HEK293T (cell line): ENCODE measurements at regions not wholly inside any gene's neighbourhood (a gene's known extent, or its start where the extent isn't known, plus 50 kb on each side); places are given as distances from the start of the nearest gene placed in this dataset.
"Not testable (repeated sequence)": the region's sequence is repeated elsewhere in the genome, so short reads cannot be mapped to it uniquely, and the experiment has no call there.

Experiments used
- CTCF ChIA-PET: fragments of 350-600 bp; formaldehyde crosslinking; extraction: SDS; loops from one replicate; lab custom pipeline; 2021; ENCODE audit warnings: antibody characterized with exemption, inconsistent platforms; lab: Yijun Ruan, JAX
- POLR2A ChIA-PET: fragments of 350-600 bp; formaldehyde crosslinking; extraction: SDS; loops from one replicate; lab custom pipeline; 2020; ENCODE audit warnings: antibody characterized with exemption, inconsistent platforms; lab: Yijun Ruan, JAX
- DNase-seq: peaks from one replicate; pipeline ENCODE4 v3.0.0; 2012; ENCODE audit warnings: mixed read lengths; ENCODE audit errors: extremely low spot score
- ARNT ChIP-seq: fragments of 450-650 bp; IDR thresholded peaks from 2 replicates; pipeline ENCODE4 v1.6.1; 2017; ENCODE audit warnings: mild to moderate bottlenecking
- BHLHE40 ChIP-seq: fragments of 450-650 bp; IDR thresholded peaks from 2 replicates; pipeline ENCODE4 v1.6.1; 2016; ENCODE audit warnings: mild to moderate bottlenecking, moderate library complexity, borderline replicate concordance
- CTBP1 ChIP-seq: fragments of 450-650 bp; IDR thresholded peaks from 2 replicates; pipeline ENCODE4 v1.6.1; 2016; ENCODE audit warnings: borderline replicate concordance
- ELF4 ChIP-seq: fragments of 450-650 bp; IDR thresholded peaks from 2 replicates; pipeline ENCODE4 v1.6.1; 2017; ENCODE audit warnings: antibody characterized with exemption
- FOXA1 ChIP-seq: fragments of 450-650 bp; IDR thresholded peaks from 2 replicates; pipeline ENCODE4 v1.6.1; 2016; ENCODE audit warnings: mild to moderate bottlenecking
- FOXK2 ChIP-seq: fragments of 450-650 bp; IDR thresholded peaks from 2 replicates; pipeline ENCODE4 v1.6.1; 2016; ENCODE audit warnings: mild to moderate bottlenecking
- FOXM1 ChIP-seq: fragments of 450-650 bp; IDR thresholded peaks from 2 replicates; pipeline ENCODE4 v1.6.1; 2017; ENCODE audit warnings: mild to moderate bottlenecking, borderline replicate concordance
- HDGF ChIP-seq: fragments of 450-650 bp; IDR thresholded peaks from 2 replicates; pipeline ENCODE4 v1.6.1; 2017; ENCODE audit warnings: antibody characterized with exemption, borderline replicate concordance
- L3MBTL2 ChIP-seq: fragments of 450-650 bp; conservative IDR thresholded peaks from 2 replicates; pipeline ENCODE4 v1.6.1; 2016; ENCODE audit warnings: mild to moderate bottlenecking
- LEF1 ChIP-seq: fragments of 450-650 bp; IDR thresholded peaks from 2 replicates; pipeline ENCODE4 v1.6.1; 2017; ENCODE audit warnings: mild to moderate bottlenecking, borderline replicate concordance
- NFRKB ChIP-seq: fragments of 450-650 bp; IDR thresholded peaks from 2 replicates; pipeline ENCODE4 v1.6.1; 2016; ENCODE audit warnings: mild to moderate bottlenecking, moderate library complexity
- SUZ12 ChIP-seq: fragments of 450-650 bp; IDR thresholded peaks from 2 replicates; pipeline ENCODE4 v1.6.1; 2016; ENCODE audit warnings: mild to moderate bottlenecking
- TARDBP ChIP-seq: fragments of 450-650 bp; IDR thresholded peaks from 2 replicates; pipeline ENCODE4 v1.6.1; 2016
- ZNF384 ChIP-seq: fragments of 450-650 bp; IDR thresholded peaks from 2 replicates; pipeline ENCODE4 v1.6.1; 2016
- TF ChIP-seq, protein P1 (sequence below): fragments of 450-650 bp; IDR thresholded peaks from 2 replicates; pipeline ENCODE4 v1.6.1; 2016

DNA sequence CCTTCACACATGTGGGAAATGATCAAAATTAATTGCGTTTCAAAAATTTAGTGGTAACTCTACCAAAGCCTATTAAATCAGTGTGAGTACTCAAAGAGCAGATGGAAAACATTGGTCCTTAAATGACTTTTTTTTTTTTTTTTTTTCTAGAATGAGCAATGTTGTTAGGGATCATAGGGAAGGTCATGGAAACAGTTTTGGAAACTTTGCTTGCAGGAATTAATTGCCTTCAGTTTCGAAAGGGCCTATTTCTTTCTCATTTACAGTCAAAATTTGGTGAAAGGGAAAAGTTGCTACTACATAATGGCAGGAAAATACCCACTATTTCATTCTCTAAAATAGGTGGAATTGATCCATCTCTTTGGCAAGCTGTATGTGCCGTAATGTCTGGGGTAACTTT, 160.9 kb downstream of the RTL9 start:
- ChIA-PET POLR2A (no interaction called here), CTCF (no interaction called here)
- no peak for DNase-seq
- TF ChIP-seq L3MBTL2 (no peak), LEF1 (no peak), BHLHE40 (no peak), SUZ12 (no peak)

DNA sequence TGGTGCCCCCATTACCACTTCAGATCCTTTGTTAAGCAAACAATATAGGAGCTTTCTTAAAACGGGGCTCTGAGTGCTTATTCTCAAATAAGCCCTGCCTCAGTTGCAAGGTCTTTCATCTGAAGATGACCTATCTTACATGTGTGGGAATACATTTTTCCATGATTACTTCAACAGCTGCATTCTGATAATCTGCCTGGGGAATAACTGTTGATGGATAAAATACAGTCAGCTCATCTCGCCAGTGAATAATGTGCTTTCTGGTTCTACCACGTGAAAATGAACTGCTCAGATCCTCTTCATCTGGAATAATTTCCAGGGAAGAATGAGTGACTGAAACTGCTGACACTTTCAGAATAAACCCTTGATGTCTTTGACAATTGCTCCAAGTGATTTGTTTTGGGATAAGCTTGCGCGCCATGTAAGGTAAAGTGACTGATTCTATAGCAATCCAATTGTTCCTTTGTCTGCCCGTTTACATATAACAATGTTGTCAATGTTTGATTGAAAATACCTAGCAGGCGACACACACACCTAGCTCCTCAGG, 161.3 kb downstream of the RTL9 start:
- no peak for DNase-seq
- ChIA-PET POLR2A (no interaction called here), CTCF (no interaction called here)
- TF ChIP-seq TARDBP (no peak), FOXM1 (no peak), HDGF (no peak), FOXA1 (no peak), NFRKB (no peak), CTBP1 (no peak), ELF4 (no peak)

DNA sequence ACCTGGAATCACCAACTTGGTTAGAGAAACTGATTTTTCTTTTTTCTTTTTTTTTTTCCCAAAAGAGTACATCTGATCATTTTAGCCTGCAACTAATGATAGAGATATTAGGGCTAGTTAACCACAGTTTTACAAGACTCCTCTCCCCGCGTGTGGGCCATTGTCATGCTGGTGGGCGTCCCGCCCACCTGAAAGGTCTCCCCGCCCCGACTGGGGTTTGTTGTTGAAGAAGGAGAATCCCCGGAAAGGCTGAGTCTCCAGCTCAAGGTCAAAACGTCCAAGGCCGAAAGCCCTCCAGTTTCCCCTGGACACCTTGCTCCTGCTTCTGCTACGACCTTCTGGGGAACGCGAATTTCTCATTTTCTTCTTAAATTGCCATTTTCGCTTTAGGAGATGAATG, 162.0 kb downstream of the RTL9 start:
- POLR2A ChIA-PET, DNase-seq, CTCF ChIA-PET: not testable (repeated sequence)

DNA sequence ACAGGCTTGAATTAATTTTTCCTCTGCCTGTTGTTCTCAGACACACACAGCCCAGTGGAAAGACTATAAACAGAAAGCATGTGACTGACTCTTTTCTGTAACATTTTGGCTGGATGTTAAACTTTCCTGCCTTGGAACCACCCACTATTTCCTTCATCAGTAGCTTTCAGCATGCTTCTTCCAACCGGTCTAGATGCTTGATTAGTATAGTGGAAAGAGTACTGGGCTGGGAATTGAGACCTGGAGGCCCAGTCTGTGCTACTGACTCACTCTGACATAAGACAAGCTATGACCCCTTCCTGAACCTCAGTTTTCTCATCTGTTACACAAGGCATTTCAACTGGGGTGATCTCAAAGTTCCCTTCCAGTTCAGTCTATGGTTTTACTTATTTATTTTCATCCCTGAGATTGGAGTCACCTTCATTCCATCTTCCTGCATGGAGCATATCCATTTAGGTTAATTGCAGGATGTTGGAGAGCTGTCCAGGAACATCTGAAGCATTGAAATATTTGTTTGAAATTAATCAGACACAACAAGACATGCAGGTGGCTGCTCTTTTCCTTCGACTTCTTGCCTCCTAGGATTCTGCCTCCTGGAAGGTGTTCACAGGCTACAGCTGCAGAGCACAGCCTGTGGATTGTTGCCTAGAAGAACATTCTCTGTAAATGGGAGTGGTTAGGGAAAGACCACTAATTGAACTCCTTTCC, 173.4 kb downstream of the RTL9 start:
- TF ChIP-seq NFRKB = no peak
- no peak for TF ChIP-seq CTBP1
- no peak for TF ChIP-seq BHLHE40
- TF ChIP-seq ELF4 = no peak
- no peak for TF ChIP-seq HDGF
- TF ChIP-seq ZNF384 = no peak
- ChIA-PET CTCF (no interaction called here), POLR2A (no interaction called here)
- no peak for DNase-seq

DNA sequence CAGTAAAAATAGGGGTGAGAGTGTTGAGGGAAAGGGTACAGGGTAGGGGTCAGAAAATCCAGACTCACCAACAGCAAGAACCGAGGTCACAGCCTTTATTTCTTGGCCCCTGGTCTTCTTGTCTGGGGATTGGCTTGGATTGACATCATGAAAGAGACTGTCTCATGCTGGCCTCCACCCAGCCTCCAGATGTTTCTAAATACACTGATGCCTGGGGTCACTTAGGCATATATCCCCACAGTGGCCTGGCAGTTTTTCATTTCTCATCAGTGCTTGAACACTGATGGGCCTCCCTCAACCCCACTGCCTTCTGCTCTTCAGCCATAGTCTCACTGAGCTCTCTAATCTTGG, 173.9 kb downstream of the RTL9 start:
- POLR2A ChIA-PET = no interaction called here
- CTCF ChIA-PET = no interaction called here
- no peak for TF ChIP-seq NFRKB
- no peak for TF ChIP-seq ZNF384
- TF ChIP-seq TARDBP = no peak
- no peak for TF ChIP-seq ARNT
- TF ChIP-seq LEF1 = no peak
- no peak for TF ChIP-seq BHLHE40
- TF ChIP-seq, protein P1, sequence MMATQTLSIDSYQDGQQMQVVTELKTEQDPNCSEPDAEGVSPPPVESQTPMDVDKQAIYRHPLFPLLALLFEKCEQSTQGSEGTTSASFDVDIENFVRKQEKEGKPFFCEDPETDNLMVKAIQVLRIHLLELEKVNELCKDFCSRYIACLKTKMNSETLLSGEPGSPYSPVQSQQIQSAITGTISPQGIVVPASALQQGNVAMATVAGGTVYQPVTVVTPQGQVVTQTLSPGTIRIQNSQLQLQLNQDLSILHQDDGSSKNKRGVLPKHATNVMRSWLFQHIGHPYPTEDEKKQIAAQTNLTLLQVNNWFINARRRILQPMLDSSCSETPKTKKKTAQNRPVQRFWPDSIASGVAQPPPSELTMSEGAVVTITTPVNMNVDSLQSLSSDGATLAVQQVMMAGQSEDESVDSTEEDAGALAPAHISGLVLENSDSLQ = no peak
- no peak for TF ChIP-seq L3MBTL2
- no peak for TF ChIP-seq HDGF
- DNase-seq = no peak

DNA sequence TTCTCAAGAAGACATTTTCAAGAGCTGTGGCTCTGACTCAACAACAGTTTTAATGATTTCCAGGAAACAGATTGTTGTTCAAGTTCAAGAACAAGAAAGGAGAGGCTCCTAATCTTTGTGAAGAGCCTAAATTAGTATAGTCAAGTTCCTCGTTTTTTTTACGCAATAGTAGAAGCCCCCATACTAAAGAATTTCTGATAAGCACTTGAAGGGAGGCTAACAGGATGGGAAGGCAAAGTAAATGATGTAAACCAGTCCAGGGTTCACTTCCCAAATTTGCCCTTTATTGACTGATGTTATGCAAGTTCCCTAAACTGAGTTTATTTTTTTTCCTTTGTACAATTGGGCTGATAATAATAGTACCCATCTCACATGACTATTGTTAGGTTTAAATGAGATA, 178.2 kb downstream of the RTL9 start:
- ChIA-PET POLR2A (no interaction called here), CTCF (no interaction called here)
- TF ChIP-seq FOXK2 = no peak
- no peak for TF ChIP-seq LEF1
- TF ChIP-seq SUZ12 = no peak
- no peak for TF ChIP-seq CTBP1
- no peak for TF ChIP-seq FOXA1
- no peak for TF ChIP-seq FOXM1
- no peak for DNase-seq

DNA sequence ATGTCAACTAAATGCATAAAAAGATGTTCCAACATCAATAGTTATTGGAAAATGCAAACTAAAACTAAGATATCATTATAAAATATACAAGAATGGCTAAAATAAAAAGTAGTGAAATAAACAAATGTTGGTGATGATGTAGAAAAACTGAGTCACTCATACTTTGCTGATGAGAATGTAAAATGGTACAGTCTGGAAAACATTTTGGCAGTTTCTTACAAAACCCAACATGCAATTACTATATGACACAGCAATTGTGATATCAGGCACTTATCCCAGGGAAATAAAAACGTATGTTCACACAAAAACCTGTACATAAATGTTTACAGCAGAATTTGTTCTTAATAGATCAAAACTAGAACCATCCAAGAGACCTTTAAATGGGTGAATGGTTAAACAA, 182.6 kb downstream of the RTL9 start:
- CTCF ChIA-PET = no interaction called here
- DNase-seq = no peak
- POLR2A ChIA-PET = no interaction called here
- TF ChIP-seq BHLHE40 (no peak), SUZ12 (no peak), ELF4 (no peak), L3MBTL2 (no peak), FOXM1 (no peak), CTBP1 (no peak), FOXK2 (no peak), FOXA1 (no peak), ZNF384 (no peak), HDGF (no peak)

DNA sequence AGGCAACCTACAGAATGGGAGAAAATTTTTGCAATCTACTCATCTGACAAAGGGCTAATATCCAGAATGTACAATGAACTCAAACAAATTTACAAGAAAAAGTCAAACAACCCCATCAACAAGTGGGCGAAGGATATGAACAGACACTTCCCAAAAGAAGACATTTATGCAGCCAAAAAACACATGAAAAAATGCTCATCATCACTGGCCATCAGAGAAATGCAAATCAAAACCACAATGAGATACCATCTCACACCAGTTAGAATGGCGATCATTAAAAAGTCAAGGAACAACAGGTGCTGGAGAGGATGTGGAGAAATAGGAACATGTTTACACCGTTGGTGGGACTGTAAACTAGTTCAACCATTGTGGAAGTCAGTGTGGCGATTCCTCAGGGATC, 192.2 kb downstream of the RTL9 start:
- CTCF ChIA-PET, POLR2A ChIA-PET, DNase-seq: not testable (repeated sequence)

DNA sequence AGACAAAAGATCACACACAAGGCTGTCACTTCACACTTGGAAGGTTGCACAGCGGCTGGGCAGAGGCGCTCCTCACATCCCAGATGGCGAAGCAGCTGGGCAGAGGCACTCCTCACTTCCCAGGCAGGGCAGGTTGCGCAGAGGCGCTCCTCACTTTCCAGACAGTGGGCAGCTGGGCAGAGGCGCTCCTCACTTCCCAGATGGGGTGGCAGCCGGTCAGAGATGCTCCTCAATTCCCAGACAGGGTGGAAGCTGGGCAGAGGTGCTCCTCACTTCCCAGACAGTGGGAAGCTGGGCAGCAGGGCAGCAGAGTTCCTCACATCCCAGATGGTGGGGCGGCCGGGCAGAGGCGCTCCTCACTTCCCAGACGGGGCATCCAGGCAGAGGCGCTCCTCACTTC, 199.2 kb downstream of the RTL9 start:
- TF ChIP-seq NFRKB = no peak
- no peak for TF ChIP-seq ZNF384
- no peak for TF ChIP-seq L3MBTL2
- no peak for TF ChIP-seq TARDBP
- no peak for TF ChIP-seq BHLHE40
- TF ChIP-seq ELF4 = no peak
- ChIA-PET POLR2A (no interaction called here), CTCF (no interaction called here)
- DNase-seq = no peak
